K562 (cell line): ENCODE measurements at regions not wholly inside any gene's neighbourhood (a gene's known extent, or its start where the extent isn't known, plus 50 kb on each side); places are given as distances from the start of the nearest gene placed in this dataset.

ENCODE experiments used
- ATAC-seq: fragments of 200-7000 bp; cut with Tn5 transposase; 3 replicates; pipeline ENCODE4 v1.9.1; 2020; ENCODE audit warnings: moderate library complexity
- BruUV-seq: library from RNA; stranded (reverse); fragments of 400-500 nt; replicated peaks from 2 replicates; lab custom pipeline; 2021; lab: Mats Ljungman, UMichigan
- CTCF ChIA-PET: fragments of 300-600 bp; formaldehyde crosslinking; extraction: SDS; loops from one replicate; lab custom pipeline; 2021; ENCODE audit warnings: low intra/inter-chr PET ratio; lab: Yijun Ruan, JAX
- POLR2A ChIA-PET: fragments of 300-600, 350-650 bp; sonication (Branson Sonifier 250); formaldehyde crosslinking; extraction: SDS; loops from one replicate; lab custom pipeline; 2021; ENCODE audit warnings: antibody characterized with exemption, inconsistent platforms; lab: Yijun Ruan, JAX
- DNase-seq, 4 experiments: peaks; one replicate each; pipeline versions ENCODE4 v3.0.0 to v3.0.0-alpha.2; 2011 to 2018; ENCODE audit warnings: low spot score in 3 of 4, mixed read lengths in 3 of 4; ENCODE audit errors: extremely low read depth in 1 of 4
- FAIRE-seq: peaks from 2 replicates; lab custom pipeline; 2011; peaks lifted over from hg19 to GRCh38; lab: Jason Lieb, UNC
- H2AFZ ChIP-seq: 2 replicates; pipeline ENCODE4 v1.6.0; 2011; ENCODE audit warnings: low read depth, low read length, control low read depth, inconsistent platforms
- H3K27ac ChIP-seq: fragments of 200-600 bp; 3 replicates; pipeline ENCODE4 v1.8.0; 2011; ENCODE audit warnings: low read depth, mild to moderate bottlenecking, control low read depth, inconsistent platforms, low read length, moderate library complexity, mixed read lengths; ENCODE audit errors: extremely low read depth
- H3K27me3 ChIP-seq, 2 experiments: fragments of 300-600 bp in 1 of 2; 2 replicates in 1 of 2; 3 replicates in 1 of 2; pipeline versions ENCODE4 v1.6.0 to v1.8.0; 2011; ENCODE audit warnings: inconsistent platforms in 2 of 2, low read length in 2 of 2, mild to moderate bottlenecking in 1 of 2, mixed read lengths in 1 of 2, moderate library complexity in 1 of 2; ENCODE audit not compliant: control insufficient read depth in 2 of 2, insufficient read depth in 2 of 2
- H3K36me3 ChIP-seq: fragments of 300-600 bp; 3 replicates; pipeline ENCODE4 v1.8.0; 2011; ENCODE audit warnings: mild to moderate bottlenecking, low read length, inconsistent platforms; ENCODE audit not compliant: control insufficient read depth, insufficient read depth
- H3K4me1 ChIP-seq, 2 experiments: fragments of 200-600 bp in 1 of 2; replicated peaks in 1 of 2; 2 replicates in 1 of 2; 3 replicates in 1 of 2; pipeline versions ENCODE4 v1.5.1 to v1.8.0; 2011; ENCODE audit warnings: inconsistent platforms in 2 of 2, low read length in 2 of 2, mild to moderate bottlenecking in 1 of 2, mixed read lengths in 1 of 2, moderate library complexity in 1 of 2; ENCODE audit not compliant: control insufficient read depth in 2 of 2, insufficient read depth in 2 of 2
- H3K4me2 ChIP-seq: 2 replicates; pipeline ENCODE4 v1.6.1; 2011; ENCODE audit warnings: low read length, control low read depth, inconsistent platforms, mixed read lengths; ENCODE audit not compliant: insufficient read depth
- H3K4me3 ChIP-seq: fragments of 200-600 bp; sonication (generic), shearing (Covaris generic); 2 replicates; pipeline ENCODE4 v1.5.1; 2016; ENCODE audit warnings: control low read depth, inconsistent platforms
- H3K79me2 ChIP-seq: fragments of 200-600 bp; 3 replicates; pipeline ENCODE4 v1.8.0; 2011; ENCODE audit warnings: low read length, inconsistent platforms; ENCODE audit not compliant: control insufficient read depth, insufficient read depth
- H3K9ac ChIP-seq, 2 experiments: 2 replicates each; pipeline versions ENCODE4 v1.6.0 to v1.6.1; 2011; ENCODE audit warnings: low read depth in 2 of 2, low read length in 2 of 2, control low read depth in 1 of 2, inconsistent platforms in 1 of 2, mild to moderate bottlenecking in 1 of 2, mixed read lengths in 1 of 2; ENCODE audit not compliant: insufficient read depth in 1 of 2
- H3K9me1 ChIP-seq: one replicate; pipeline ENCODE4 v1.6.0; 2011; ENCODE audit warnings: inconsistent platforms, mild to moderate bottlenecking, low read length, moderate library complexity; ENCODE audit not compliant: control insufficient read depth, insufficient read depth
- H3K9me3 ChIP-seq: replicated peaks from 2 replicates; pipeline ENCODE4 v1.5.1; 2011; ENCODE audit warnings: low read depth, low read length, inconsistent platforms; ENCODE audit not compliant: control insufficient read depth, insufficient read depth
- H4K20me1 ChIP-seq: replicated peaks from 2 replicates; pipeline ENCODE4 v1.6.1; 2011; ENCODE audit warnings: low read length, inconsistent platforms, mixed read lengths; ENCODE audit not compliant: control insufficient read depth, insufficient read depth
- CBX5 ChIP-seq: IDR thresholded peaks from 2 replicates; pipeline ENCODE4 v1.6.1; 2014; ENCODE audit warnings: low read depth, borderline replicate concordance
- ERF ChIP-seq: fragments of 450-650 bp; formaldehyde crosslinking; IDR thresholded peaks from 2 replicates; pipeline ENCODE4 v1.4.0; 2020; ENCODE audit warnings: mild to moderate bottlenecking, mixed read lengths
- ESRRA ChIP-seq: fragments of 450-650 bp; IDR thresholded peaks from 2 replicates; pipeline ENCODE4 v1.6.1; 2014; ENCODE audit warnings: low read depth, mild to moderate bottlenecking, moderate library complexity, borderline replicate concordance
- FOXK2 ChIP-seq, 2 experiments: fragments of 450-650 bp; IDR thresholded peaks in 1 of 2; conservative IDR thresholded peaks in 1 of 2; 2 replicates each; pipeline ENCODE4 v1.6.1; 2016; ENCODE audit warnings: low read depth in 2 of 2, mild to moderate bottlenecking in 1 of 2
- HDAC1 ChIP-seq, 2 experiments: fragments of 450-650 bp; IDR thresholded peaks; 2 replicates each; pipeline ENCODE4 v1.6.1; 2016 to 2017; ENCODE audit warnings: inconsistent platforms in 1 of 2, mild to moderate bottlenecking in 1 of 2, moderate library complexity in 1 of 2
- MIER1 ChIP-seq: fragments of 450-650 bp; IDR thresholded peaks from 2 replicates; pipeline ENCODE4 v1.6.1; 2016; ENCODE audit warnings: antibody characterized with exemption, mild to moderate bottlenecking, low read depth
- MYC ChIP-seq, 2 experiments: fragments of 250-450 bp in 1 of 2; sonication (Bioruptor Pico) in 1 of 2; IDR thresholded peaks; 2 replicates each; pipeline versions ENCODE4 v1.5.1 to v1.6.1; 2012 to 2021; ENCODE audit warnings: low read depth in 2 of 2, borderline replicate concordance in 1 of 2, improper control_type of control experiment in 1 of 2, low read length in 1 of 2, mild to moderate bottlenecking in 1 of 2, moderate library complexity in 1 of 2
- MYNN ChIP-seq, 2 experiments: sonication (generic); formaldehyde crosslinking in 1 of 2; IDR thresholded peaks; 2 replicates each; pipeline versions ENCODE4 v1.5.0 to v1.6.1; 2016 to 2020; ENCODE audit warnings: antibody characterized with exemption in 1 of 2, missing genetic modification reagents in 1 of 2
- NEUROD1 ChIP-seq: fragments of 150-350 bp; IDR thresholded peaks from 2 replicates; pipeline ENCODE4 v1.6.1; 2014; ENCODE audit warnings: borderline replicate concordance, low read length, low read depth; ENCODE audit not compliant: partially characterized antibody
- RAD51 ChIP-seq: fragments of 450-650 bp; IDR thresholded peaks from 2 replicates; pipeline ENCODE4 v1.7.1; 2016; ENCODE audit warnings: low read depth, mild to moderate bottlenecking, borderline replicate concordance
- SMARCC2 ChIP-seq: fragments of 450-650 bp; IDR thresholded peaks from 2 replicates; pipeline ENCODE4 v1.6.1; 2017; ENCODE audit warnings: antibody characterized with exemption, moderate library complexity, mild to moderate bottlenecking, low read depth
- SOX6 ChIP-seq: fragments of 450-650 bp; IDR thresholded peaks from 2 replicates; pipeline ENCODE4 v1.6.1; 2014; ENCODE audit warnings: mild to moderate bottlenecking
- TCFL5 ChIP-seq: fragments of 250-450 bp; sonication (Bioruptor Pico); conservative IDR thresholded peaks from 2 replicates; pipeline ENCODE4 v1.6.1; 2021; ENCODE audit warnings: mild to moderate bottlenecking, moderate library complexity, matching md5 sums
- ZBTB43 ChIP-seq: sonication (generic); formaldehyde crosslinking; IDR thresholded peaks from 2 replicates; pipeline ENCODE4 v1.8.0; 2023; ENCODE audit warnings: mild to moderate bottlenecking, missing genetic modification reagents
- ZMIZ1 ChIP-seq, 2 experiments: fragments of 150-350 bp in 1 of 2; IDR thresholded peaks; 2 replicates each; pipeline ENCODE4 v1.6.1; 2012 to 2016; ENCODE audit warnings: low read depth in 2 of 2, low read length in 2 of 2, mild to moderate bottlenecking in 1 of 2, moderate library complexity in 1 of 2
- ZNF384 ChIP-seq: IDR thresholded peaks from 2 replicates; pipeline ENCODE4 v1.6.1; 2012; ENCODE audit warnings: low read depth, low read length, improper control_type of control experiment
- ZNF586 ChIP-seq: fragments of 450-650 bp; formaldehyde crosslinking; conservative IDR thresholded peaks from 2 replicates; pipeline ENCODE4 v1.4.0; 2020; ENCODE audit warnings: mild to moderate bottlenecking, moderate library complexity
- ZNF766 ChIP-seq: fragments of 200-800 bp; sonication (Bioruptor generic); conservative IDR thresholded peaks from 2 replicates; pipeline ENCODE4 v1.6.1; 2016; ENCODE audit warnings: missing genetic modification characterization, missing compliant biosample characterization
- WGBS: fragments of 100-300 bp; shearing (Covaris generic); methylation state at CpG from one replicate; pipeline ENCODE4 v1.1.6; 2016; ENCODE audit warnings: low coverage, mixed read lengths; ENCODE audit not compliant: insufficient coverage; ENCODE audit errors: missing lambda C conversion rate; 5-methylcytosine and 5-hydroxymethylcytosine counted together
- in situ Hi-C: fragments of 300-500 bp; cut with MboI; formaldehyde crosslinking; loops from 4 replicates; pipeline ENCODE4 v1.15.0; 2018; ENCODE audit warnings: inconsistent platforms, mixed read lengths
- intact Hi-C: fragments of 100-400 bp; cut with micrococcal nuclease; formaldehyde crosslinking; loops from 2 replicates; pipeline ENCODE4 v1.14.2; 2022

- Histone ChIP-seq H4K20me1 (0 out of 2 replicates have a peak, but pooled peaks cover 4% of the 10 kb centered on the region), H3K27me3 (no peaks in the 10 kb centered on the region), H3K4me2 (no peak overlapping the region; the same call in 1 of the 2 replicates), H2AFZ (no peak overlapping the region), H3K9ac (no peak overlapping the region), H3K4me1 (peaks cover 0 to 21% of the 10 kb centered on the region in 2 experiments; a peak in 3 of 5 replicates), H3K36me3 (peaks cover 23% of the 10 kb centered on the region), H3K4me3 (no peak overlapping the region), H3K79me2 (peaks cover 91% of the 10 kb centered on the region), H3K27ac (peak overlapping the region; percentile 60), H3K9me1 (no peaks in the 10 kb centered on the region), H3K9me3 (no peaks in the 10 kb centered on the region)
- CTCF ChIA-PET = no interaction called here
- POLR2A ChIA-PET = interaction anchor here (0.6 to 1.2 kb wide), 3 partner anchors 20 to 308 kb away, joined by 3 to 4 read pairs (median 3); no protein-coding TSS in a partner anchor
- WGBS = 6% methylated on average over 1 of the region's 1 CpG
- BruUV-seq = no TSS peak
- ATAC-seq = peak; percentile 95
- peak in 3 of 4 experiments; percentile 12 to 82 (median 76) for DNase-seq
- peak; percentile 97 for FAIRE-seq
- in situ Hi-C loops (no loop called here), intact Hi-C loops (loop anchor here (5.0 to 10.0 kb wide), 4 partner anchors 70 to 1513 kb away; no protein-coding TSS in a partner anchor)
- no peak for TF ChIP-seq TCFL5 (CRISPR knock-in tag)
- TF ChIP-seq MYNN (IDR thresholded peaks at IDR 0.05) = peak; percentile 63; the same call in 1 of the 2 replicates
- TF ChIP-seq MYNN (CRISPR knock-in tag; IDR thresholded peaks at IDR 0.05) = no peak
- no peak; a peak in 1 of 4 replicates for TF ChIP-seq FOXK2 (conservative IDR thresholded peaks at IDR 0.05 in 1 of 2, IDR thresholded peaks at IDR 0.05 in 1 of 2; ENCODE audit: low read depth in 2 of 2)
- TF ChIP-seq SOX6 = peak; percentile 96
- peak; percentile 97 for TF ChIP-seq SMARCC2
- TF ChIP-seq CBX5 = no peak
- TF ChIP-seq ZNF586 (CRISPR knock-in tag) = no peak
- peak; percentile 83 for TF ChIP-seq NEUROD1
- TF ChIP-seq MIER1 = no peak
- 0 out of 2 replicates have a peak, but pooled peaks have one; percentile 49 for TF ChIP-seq ZNF766 (CRISPR knock-in tag)
- TF ChIP-seq RAD51 = 0 out of 2 replicates have a peak, but pooled peaks have one; percentile 2
- peak in 1 of 2 experiments; percentile 64; a peak in 2 of 4 replicates for TF ChIP-seq HDAC1 (IDR thresholded peaks at IDR 0.05)
- TF ChIP-seq MYC (IDR thresholded peaks at IDR 0.05; ENCODE audit: low read depth, low read length) = peak; percentile 37; the same call in 1 of the 2 replicates
- TF ChIP-seq MYC (CRISPR knock-in tag; IDR thresholded peaks at IDR 0.05; ENCODE audit: borderline replicate concordance, low read depth) = no peak
- 0 out of 2 replicates have a peak, but pooled peaks have one; percentile 43 for TF ChIP-seq ERF (CRISPR knock-in tag)
- no peak for TF ChIP-seq ZBTB43 (CRISPR knock-in tag)
- no peak for TF ChIP-seq ZNF384
- peak in 1 of 2 experiments; percentile 95; a peak in 2 of 4 replicates for TF ChIP-seq ZMIZ1 (IDR thresholded peaks at IDR 0.05; ENCODE audit: low read depth in 2 of 2, low read length in 2 of 2)
- peak; percentile 98; the same call in 1 of the 2 replicates for TF ChIP-seq ESRRA
Observed at GRCh38 chr7:10707519-10707918, 266.2 kb upstream of the PHF14 start.
